HG03060 (cell line): ENCODE measurements at regions not wholly inside any gene's neighbourhood (a gene's known extent, or its start where the extent isn't known, plus 50 kb on each side); places are given as distances from the start of the nearest gene placed in this dataset.
"Not testable (repeated sequence)": the region's sequence is repeated elsewhere in the genome, so short reads cannot be mapped to it uniquely, and the experiment has no call there.

Source experiments
- ATAC-seq: cut with Tn5 transposase; IDR thresholded peaks from one replicate; pipeline ENCODE4 v1.9.1; 2021; ENCODE audit warnings: low read depth, moderate number of reproducible peaks; ENCODE audit not compliant: unreplicated experiment

DNA sequence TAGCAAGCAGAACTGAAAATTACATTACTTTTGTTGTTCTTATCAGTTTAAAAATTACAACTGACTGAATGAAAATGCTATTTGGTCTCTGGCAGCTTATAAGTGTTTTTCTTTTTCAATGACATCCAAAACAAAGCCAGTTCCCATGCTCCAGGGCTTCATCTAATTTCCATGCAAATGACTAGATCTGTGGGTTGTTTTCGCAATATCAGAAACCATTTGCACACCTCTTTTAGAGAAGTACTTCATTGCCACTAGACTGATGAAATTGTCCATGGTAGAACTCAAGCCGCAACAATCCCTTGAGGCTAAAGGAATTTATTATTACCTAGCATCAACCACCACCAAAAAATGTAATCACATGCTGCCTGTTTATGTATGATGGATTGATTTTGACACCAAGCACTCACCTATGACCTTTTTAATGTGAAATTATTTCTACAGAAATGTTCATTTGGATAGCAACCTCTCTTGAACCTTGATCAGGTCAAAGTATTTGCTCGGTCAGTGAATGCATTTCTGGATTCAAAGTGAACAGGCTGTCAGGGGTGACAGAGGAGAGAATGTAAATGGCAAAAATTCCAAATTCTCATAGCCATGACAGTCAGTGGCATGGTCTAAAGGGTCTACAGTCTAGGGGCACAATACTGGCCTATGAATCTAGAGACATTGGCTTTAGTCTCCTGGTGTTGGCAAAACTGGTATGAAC, 769.3 kb downstream of the SORCS1 start:
- ATAC-seq: no peak

- no peak for ATAC-seq
These were observed 771.7 kb downstream of the SORCS1 start for GRCh38 chr10:106392778-106393177.

GRCh38 chr10:106387063-106387462, 777.4 kb downstream of the SORCS1 start:
- ATAC-seq: no peak

DNA sequence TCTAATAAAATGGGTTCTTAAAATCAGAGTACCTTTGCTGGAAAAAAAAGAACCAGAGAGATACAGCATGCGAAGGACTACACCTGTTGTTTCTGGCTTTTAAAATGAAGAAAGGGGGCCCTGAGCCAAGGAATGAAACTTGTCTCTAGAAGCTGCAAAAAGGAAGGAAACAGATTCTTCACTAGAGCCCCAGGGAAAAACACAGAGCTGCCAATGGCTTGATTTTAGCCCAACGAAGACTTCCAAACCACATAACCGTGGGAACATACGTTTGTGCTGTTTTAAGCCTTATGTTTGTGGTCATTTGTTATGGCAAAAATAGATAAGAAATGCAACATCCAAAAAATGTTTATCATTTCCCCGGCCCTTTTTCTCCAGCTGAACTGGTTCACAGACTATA, 780.0 kb downstream of the SORCS1 start:
- ATAC-seq: no peak

DNA sequence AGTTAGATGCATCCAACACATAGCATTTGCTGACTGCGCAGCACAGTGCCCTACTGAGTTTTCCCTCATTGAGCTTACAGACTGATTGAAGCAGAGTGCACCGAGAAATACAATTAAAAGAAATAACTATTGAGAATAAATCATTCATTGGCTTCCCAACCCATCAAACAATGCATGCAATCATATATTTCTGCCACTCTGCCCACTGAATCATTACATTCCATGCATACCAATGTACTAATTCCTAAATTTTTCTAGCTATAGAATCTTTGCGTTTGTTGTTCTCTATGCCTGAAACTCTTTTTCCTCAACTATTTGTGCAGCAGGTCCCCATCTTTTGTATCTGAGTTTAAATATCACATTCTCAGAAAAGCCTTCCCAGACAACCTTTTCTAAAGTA, 783.8 kb downstream of the SORCS1 start:
- no peak for ATAC-seq

DNA sequence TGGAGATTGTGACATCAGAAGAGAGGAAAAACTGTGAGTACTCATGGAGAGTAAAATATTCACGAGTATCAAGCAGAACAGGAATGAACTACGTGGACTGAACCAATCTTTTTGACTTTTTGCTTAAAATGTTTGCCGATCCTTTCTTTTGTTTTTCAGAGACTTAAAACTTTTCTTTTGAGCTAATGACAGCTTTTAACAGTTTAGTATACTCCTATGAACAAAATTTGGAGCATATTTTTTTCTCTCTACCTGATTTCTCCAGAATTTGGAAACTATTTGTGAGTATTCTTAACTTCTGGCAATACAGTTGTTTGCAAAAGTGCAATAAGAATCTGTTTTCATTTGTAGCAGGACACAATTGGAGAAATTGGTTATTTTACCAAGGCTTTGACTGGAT, 786.3 kb downstream of the SORCS1 start:
- no peak for ATAC-seq

DNA sequence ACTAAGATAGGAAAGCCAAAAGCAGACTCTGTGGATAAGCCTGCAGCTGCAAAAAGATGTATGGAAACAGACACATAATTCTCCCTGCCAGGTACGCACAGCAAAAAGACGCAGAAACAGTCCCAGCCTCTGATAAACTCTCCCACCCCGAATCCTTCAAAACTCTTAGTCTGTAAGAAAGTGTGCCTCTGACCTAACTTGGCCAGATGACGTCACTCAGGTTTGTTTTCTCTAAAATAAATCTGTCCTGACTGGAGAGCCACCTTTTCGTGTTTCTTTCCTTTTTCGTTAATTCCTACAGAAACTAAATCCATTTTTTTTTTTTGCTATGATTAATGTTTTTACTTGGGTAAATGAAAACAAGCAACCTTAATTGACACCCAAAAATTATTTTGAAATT, 793.8 kb downstream of the SORCS1 start:
- ATAC-seq: no peak

DNA sequence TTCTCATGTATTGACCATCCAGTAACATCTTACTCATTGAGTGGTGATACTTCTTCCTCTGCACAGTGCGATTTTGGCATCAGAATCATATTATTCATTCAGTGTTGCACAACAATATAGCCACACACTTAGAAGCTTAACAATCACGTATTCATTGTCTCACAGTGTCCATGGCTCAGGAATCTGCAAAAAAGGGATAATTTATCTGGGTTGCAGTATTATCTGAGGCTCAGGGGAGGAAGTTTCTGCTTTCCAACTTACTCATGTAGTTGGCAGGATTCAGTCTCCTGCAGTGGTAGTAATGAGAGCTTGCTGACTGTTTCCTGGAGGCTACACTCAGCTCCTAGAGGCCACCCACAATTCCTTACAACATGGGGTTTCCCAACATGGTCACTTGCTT, 803.6 kb downstream of the SORCS1 start:
- no peak for ATAC-seq

DNA sequence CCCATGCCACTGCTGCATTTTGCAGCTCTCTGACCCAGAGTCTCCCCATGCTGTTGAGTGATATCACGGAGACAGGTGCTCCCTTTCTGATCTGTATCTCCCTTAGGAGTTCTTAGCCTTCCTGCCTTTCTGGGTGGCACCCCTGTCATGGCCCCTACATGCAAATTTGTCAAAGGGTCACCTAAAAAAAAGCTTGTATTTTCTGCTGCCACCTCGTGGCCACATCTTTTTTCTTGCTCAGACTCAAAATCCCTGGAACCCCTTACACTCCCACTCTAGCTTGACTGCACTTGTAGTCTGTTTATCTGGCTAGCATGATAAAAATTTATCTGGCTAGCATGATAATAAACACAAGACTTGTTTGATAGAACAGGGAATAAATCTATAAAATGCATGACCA, 809.1 kb downstream of the SORCS1 start:
- ATAC-seq: no peak

GRCh38 chr10:106348933-106349332, 815.6 kb downstream of the SORCS1 start:
- ATAC-seq: no peak

DNA sequence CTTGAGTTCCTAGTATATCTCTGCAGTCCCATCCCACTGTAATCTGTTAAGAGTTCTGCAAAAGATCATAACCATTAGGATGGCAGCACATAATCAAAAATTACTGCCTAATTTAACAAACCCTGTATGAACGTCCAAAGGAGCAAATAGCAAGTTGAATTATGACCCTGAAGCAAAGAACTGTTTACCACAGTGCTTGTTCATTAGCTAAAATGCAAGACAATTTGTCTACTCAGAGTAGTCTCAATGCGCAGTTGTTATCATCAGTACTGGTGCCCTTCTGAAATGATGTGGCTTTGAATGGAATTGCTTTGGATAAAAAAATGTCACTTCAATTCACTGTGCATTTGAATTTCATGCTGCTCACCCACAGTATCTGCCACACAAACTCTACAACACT, 817.0 kb downstream of the SORCS1 start:
- no peak for ATAC-seq

DNA sequence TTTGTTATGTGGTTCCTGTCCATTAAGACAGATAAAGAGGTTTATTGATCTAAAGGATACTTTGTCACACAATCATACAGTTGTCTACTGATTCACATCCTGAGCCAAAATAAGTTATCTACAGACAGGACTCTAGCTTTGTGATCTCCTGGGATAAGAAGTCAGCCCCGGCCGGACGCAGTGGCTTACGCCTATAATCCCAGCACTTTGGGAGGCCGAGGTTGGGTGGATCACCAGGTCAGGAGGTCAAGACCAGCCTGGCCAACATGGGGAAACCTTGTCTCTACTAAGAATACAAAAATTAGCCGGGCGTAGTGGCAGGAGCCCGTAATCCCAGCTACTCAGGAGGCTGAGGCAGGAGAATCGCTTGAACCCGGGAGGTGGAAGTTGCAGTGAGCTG, 821.0 kb downstream of the SORCS1 start:
- ATAC-seq: not testable (repeated sequence)

DNA sequence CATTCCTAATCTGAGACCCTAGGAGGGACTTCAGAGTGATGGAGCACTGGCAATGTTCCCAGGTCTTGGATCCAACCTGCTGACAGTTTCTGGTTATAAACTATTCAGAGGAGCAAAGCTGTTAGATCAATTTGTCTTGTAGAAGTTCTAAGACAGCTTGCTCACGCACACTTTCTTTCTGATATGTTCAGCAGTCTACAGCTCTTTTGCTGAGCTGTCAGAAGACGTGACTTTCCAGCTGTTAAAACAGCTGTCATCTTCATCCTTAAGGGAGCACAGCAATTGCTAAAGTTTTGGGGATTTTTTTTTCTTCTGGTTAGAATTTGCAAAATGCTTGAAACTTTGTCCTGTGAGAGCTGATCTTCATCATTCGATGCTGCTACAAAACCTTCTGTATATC, 823.1 kb downstream of the SORCS1 start:
- no peak for ATAC-seq

GRCh38 chr10:106338486-106338885, 826.0 kb downstream of the SORCS1 start:
- no peak for ATAC-seq

DNA sequence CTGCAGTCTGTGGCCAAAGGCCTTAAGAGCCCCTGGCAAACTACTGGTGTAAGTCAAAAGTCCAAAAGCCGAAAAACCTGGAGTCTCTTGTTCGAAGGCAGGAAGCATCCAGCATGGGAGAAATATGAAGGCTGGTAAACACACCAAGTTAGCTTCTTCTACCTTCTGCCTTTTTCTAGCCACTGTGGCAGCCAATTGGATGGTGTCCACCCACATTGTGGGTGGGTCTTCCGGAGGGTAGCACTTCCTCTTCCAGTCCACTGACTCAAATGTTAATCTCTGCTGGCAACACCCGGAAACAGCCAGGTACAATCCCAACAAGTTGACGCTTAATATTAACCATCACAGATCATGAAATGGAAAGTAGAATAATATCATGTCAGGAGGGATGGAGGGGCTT, 827.6 kb downstream of the SORCS1 start:
- no peak for ATAC-seq

- no peak for ATAC-seq
These were observed 836.8 kb downstream of the SORCS1 start for GRCh38 chr10:106327747-106328146.

GRCh38 chr10:106320876-106321275, 843.6 kb downstream of the SORCS1 start:
- no peak for ATAC-seq

GRCh38 chr10:106320078-106320477, 844.4 kb downstream of the SORCS1 start:
- ATAC-seq: no peak

- no peak for ATAC-seq
These were observed 847.0 kb downstream of the SORCS1 start for GRCh38 chr10:106317554-106317953.

DNA sequence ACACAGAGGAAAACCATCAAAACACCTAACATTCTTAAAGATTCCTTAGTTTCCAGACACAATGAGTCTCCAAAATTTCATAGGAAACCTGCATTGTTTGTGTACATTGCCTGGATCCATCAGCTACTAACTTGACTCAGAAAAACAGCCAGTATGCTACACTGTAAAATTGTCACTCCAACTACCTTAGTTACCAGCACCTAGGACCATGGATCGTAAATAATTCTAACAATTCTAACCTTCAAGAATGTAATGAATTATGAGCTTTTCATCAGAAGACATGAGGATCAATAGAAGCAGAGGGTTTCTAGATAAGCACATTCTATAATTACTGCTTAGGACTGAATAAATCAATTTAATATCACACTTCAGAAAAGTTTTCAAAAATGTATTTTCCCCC, 851.5 kb downstream of the SORCS1 start:
- ATAC-seq: no peak

DNA sequence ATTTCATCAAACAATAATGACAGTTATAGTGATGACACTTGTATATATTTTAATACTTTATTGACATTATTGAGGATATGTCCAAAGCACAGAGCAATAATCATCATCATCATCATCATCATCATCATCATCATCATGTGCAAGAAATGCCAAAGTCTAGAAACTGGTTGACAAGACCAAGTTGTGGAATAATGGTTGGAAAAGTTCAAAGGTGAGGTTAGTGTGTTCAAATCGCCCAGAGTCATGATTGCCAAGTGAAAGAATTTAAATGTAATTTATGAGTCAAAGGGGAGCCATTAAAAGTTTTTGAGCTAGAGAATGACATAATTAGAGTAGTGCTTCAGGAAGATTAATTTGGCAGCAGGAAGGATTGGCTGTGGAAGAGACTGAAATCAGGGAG, 852.4 kb downstream of the SORCS1 start:
- no peak for ATAC-seq

GRCh38 chr10:106311590-106311989, 852.9 kb downstream of the SORCS1 start:
- no peak for ATAC-seq

- ATAC-seq: no peak
These were observed 853.9 kb downstream of the SORCS1 start for GRCh38 chr10:106310596-106310995.
